OCI-LY3 (cell line): ENCODE measurements at regions not wholly inside any gene's neighbourhood (a gene's known extent, or its start where the extent isn't known, plus 50 kb on each side); places are given as distances from the start of the nearest gene placed in this dataset.

Experiments used
- CTCF ChIP-seq: fragments of 200-600, 300-600 bp; sonication (generic); IDR thresholded peaks from 2 replicates; pipeline ENCODE4 v1.5.1; 2014; ENCODE audit warnings: antibody characterized with exemption, low read length, low read depth
- EZH2phosphoT487 ChIP-seq: fragments of 200-600 bp; shearing (Covaris generic); IDR thresholded peaks from 2 replicates; pipeline ENCODE4 v1.6.1; 2018; ENCODE audit warnings: antibody characterized with exemption, mixed run types, low read depth

DNA sequence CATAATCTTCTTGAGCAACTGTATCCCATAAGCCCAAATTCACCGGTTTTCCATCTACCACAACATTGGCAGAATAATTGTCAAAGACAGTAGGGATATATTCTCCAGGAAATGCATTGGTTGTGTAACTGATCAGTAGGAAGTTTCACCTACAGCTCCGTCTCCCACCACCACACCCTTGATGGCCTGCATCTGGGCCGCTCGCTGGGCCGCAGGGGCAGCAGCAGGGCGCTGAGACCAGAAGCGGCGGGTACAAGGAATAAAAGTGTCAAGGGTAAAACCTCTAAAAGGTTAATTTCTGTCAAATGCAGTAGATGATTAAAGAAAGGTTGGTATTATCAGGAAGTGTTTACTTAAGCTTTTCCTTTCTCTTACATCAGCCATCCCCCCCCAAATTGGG lies 167.6 kb upstream of the DKK2 start:
- TF ChIP-seq CTCF (no peak), EZH2phosphoT487 (no peak)
